GM12865 (cell line): ENCODE measurements at regions not wholly inside any gene's neighbourhood (a gene's known extent, or its start where the extent isn't known, plus 50 kb on each side); places are given as distances from the start of the nearest gene placed in this dataset.

Source experiments
- DNase-seq: peaks from one replicate; pipeline ENCODE4 v3.0.0; 2010; ENCODE audit warnings: low read depth
- H3K4me3 ChIP-seq: 2 replicates; pipeline ENCODE4 v1.5.1; 2011; ENCODE audit warnings: mild to moderate bottlenecking, low read depth, low read length, control low read depth
- TF ChIP-seq, protein P1 (sequence below): IDR thresholded peaks from 2 replicates; pipeline ENCODE4 v1.5.1; 2011; ENCODE audit warnings: low read length, control low read depth, low read depth, inconsistent platforms; ENCODE audit not compliant: insufficient read depth; ENCODE audit errors: missing control alignments

DNA sequence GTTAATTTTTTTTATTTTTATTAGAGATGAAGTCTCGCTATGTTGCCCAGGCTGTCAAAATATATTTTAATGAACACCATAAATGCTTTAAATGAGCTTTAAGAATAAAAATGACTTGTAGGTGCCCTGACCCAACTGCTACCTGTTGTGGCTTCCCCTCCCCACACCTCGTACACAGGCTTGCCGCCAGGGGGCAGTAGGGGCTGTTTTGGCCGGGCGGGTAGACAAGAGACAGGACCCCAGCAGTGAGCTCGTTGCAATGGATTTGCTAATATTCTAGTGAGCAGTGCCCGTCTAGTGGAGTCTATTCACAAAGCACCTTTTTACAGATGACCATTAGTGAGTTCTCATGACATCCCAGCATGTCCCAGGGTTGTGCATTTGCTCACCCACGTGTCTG is 418.1 kb downstream of the OCA2 start:
- TF ChIP-seq, protein P1, sequence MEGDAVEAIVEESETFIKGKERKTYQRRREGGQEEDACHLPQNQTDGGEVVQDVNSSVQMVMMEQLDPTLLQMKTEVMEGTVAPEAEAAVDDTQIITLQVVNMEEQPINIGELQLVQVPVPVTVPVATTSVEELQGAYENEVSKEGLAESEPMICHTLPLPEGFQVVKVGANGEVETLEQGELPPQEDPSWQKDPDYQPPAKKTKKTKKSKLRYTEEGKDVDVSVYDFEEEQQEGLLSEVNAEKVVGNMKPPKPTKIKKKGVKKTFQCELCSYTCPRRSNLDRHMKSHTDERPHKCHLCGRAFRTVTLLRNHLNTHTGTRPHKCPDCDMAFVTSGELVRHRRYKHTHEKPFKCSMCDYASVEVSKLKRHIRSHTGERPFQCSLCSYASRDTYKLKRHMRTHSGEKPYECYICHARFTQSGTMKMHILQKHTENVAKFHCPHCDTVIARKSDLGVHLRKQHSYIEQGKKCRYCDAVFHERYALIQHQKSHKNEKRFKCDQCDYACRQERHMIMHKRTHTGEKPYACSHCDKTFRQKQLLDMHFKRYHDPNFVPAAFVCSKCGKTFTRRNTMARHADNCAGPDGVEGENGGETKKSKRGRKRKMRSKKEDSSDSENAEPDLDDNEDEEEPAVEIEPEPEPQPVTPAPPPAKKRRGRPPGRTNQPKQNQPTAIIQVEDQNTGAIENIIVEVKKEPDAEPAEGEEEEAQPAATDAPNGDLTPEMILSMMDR: no peak
- no peak overlapping the region for H3K4me3 ChIP-seq
- no peak for DNase-seq

DNA sequence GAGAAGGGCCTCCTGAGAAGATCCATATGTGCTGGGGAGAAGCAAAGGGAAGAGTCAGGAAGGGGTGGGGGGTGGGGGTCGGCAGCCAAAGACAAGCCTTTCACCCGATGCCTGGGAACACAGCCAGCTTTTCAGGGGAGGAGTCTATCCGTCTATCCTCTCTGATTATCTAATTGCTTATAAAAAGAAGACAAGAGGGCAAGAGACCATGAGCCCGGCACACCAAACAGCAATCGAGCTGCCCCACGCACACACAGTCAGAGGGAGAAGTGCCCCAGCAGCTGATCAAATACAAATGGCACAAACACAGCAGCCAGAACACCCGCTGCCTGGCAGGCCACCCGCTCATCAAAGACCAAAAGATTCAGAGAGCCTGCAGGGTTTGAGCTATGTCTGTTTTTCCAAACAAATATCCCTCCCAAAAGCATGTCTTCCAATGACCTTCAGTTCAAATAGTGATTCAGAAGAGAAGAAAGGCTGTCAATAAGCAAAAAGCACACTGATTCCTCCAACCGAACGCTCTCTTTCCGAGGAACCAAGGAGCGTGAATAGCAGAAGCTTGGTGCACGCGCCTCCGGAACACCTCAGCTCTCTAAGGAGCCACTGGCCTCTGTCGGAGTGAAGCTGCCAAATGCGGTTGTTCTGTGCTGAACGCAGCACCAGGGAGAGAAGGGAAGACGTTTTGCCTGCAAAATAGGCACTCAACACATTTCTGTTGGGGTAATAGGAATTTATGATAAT is 419.2 kb downstream of the OCA2 start:
- no peak overlapping the region for H3K4me3 ChIP-seq

DNA sequence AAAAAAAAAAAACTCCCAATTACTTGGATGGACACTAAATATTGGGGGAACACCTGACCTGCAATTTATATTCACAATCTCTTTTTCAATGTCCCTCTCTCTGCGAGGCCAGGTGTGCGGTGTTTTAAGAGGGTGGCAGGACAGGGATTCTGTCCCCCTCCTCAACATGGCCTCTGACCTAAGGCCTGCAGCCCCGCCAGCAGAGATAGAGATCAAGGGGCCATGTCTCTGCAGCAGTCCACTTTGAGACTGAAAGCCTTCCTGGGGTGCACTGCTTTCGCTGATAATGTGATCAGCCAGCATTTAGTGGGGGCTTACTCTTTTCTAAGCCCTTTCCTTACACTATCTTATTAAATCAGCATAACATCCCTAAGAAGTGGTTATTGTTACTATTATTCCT is 419.9 kb downstream of the OCA2 start:
- no peak for DNase-seq

More for the DNA sequence above, 419.2 kb downstream of the OCA2 start:
- DNase-seq: no peak
- TF ChIP-seq, protein P1: no peak

DNA sequence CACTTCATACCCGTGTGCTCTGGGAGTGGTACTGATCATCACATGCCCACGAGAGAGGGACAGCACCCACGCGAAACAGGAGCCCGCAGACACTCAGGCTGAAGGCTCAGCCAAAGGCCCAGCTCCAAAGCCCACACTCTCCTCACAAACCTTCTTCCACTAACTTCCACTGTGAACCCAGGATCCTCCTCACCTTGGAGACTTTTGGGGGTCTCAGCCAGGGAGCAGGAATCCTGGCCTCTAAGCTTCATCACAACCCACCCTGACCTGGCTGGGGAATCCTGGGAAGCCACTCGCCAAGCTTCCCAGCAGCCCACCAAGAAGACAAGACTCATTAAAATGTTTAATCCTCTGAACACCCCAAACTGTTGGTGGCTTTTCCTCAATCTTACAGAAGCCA is 421.2 kb downstream of the OCA2 start:
- no peak overlapping the region for H3K4me3 ChIP-seq
- DNase-seq: no peak
- TF ChIP-seq, protein P1: no peak

More for the DNA sequence above, 419.9 kb downstream of the OCA2 start:
- no peak overlapping the region for H3K4me3 ChIP-seq
- TF ChIP-seq, protein P1: no peak

DNA sequence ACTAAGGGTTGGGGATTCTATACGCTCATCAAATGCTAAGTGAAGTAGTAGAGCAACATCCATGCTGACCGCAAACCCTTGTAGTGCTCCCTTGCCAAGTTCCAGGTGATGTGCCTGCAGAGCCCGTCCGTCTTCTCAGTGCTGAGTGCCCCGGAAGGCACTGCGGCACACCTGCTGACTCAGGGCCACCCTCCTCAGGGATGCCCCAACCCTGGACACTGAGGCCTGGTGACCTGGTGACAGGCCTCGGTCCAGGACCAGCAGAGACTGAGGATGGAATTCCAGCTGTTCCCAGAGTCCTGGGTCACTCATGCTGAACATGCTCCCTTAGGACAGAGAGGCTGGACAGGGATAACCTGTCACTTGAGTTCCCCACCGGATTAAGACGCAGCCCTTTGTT is 422.5 kb downstream of the OCA2 start:
- TF ChIP-seq, protein P1: no peak
- no peak for DNase-seq
- H3K4me3 ChIP-seq: no peak overlapping the region

DNA sequence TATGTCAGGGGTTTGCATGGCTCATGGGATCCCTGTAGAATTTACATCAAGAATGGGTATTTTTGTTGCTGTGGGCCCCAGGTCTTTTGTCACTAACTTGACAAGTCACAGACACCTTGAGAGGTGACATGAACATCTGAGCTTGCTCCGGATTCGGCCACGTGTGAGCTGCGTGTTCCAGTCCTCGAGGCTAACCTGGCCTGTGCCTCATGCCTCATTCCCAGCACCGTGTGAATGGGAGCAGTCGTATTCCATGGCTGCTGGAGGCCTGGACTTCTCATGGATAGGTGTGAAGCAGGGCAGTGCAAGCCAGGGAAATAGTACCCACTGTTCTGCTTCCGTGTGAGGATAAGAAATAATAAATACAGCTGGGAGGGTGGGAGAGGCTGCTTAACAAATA is 423.5 kb downstream of the OCA2 start:
- TF ChIP-seq, protein P1: no peak
- H3K4me3 ChIP-seq: no peak overlapping the region

DNA sequence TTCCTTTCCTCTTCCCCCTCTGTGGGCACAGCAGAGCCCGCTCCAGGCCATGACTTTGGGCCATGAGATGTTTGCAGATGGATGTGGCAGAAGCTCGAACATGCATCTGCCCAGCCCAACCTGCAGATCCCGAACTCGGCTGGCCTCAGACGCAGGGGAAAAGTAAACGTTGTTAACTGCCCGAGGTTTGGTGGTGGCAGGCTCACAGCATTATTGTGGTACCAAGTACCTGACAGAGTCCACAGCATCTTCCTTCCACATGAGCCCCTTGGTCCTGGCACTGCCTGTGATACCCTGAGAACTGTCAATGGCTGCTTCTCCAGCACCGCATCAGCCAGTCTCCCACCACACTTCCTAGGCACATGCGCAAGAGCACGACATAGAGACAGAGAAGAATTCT is 424.3 kb downstream of the OCA2 start:
- TF ChIP-seq, protein P1: no peak
- no peak for DNase-seq
- H3K4me3 ChIP-seq: no peak overlapping the region

More for the DNA sequence above, 423.5 kb downstream of the OCA2 start:
- no peak for DNase-seq
